ENCODE measurements at regions not wholly inside any gene's neighbourhood (a gene's known extent, or its start where the extent isn't known, plus 50 kb on each side); places are given as distances from the start of the nearest gene placed in this dataset.

- dilution Hi-C loops (cut with MboI; ENCODE audit: extremely low pct_ligation_motif_present, low sequenced_read_pairs): no loop called here
- no TSS peak for BruUV-seq (replicated peaks)
- DNase-seq (ENCODE audit: low read depth, low spot score) (no peak), FAIRE-seq (no peak)
- TF ChIP-seq GATA2 (IDR thresholded peaks at IDR 0.05; ENCODE audit: insufficient read depth, insufficient read length, low read depth, low read length): no peak
- TF ChIP-seq MYC (IDR thresholded peaks at IDR 0.05; ENCODE audit: low read depth, low read length): no peak
- TF ChIP-seq FOS (IDR thresholded peaks at IDR 0.05; ENCODE audit: borderline replicate concordance, insufficient read depth, low read length): no peak
- TF ChIP-seq JUN (IDR thresholded peaks at IDR 0.05; ENCODE audit: borderline replicate concordance, insufficient read depth, insufficient read length, low read depth): no peak
- no peak for TF ChIP-seq POLR2A (IDR thresholded peaks at IDR 0.05; ENCODE audit: low read depth, low read length)
- no peaks in the 10 kb centered on the region for H4K20me1 ChIP-seq (replicated peaks; ENCODE audit: control insufficient read depth, extremely low read depth, insufficient read depth, low read length)
- no peaks in the 10 kb centered on the region for H3K9me1 ChIP-seq (replicated peaks; ENCODE audit: control insufficient read depth, extremely low read depth, insufficient read depth, low read length)
- no peak overlapping the region for H2AFZ ChIP-seq (ENCODE audit: low read depth, low read length)
- H3K4me3 ChIP-seq (replicated peaks in 1 of 3; ENCODE audit: insufficient read depth in 1 of 3, low read depth in 1 of 3, low read length in 3 of 3): no peak overlapping the region
- no peaks in the 10 kb centered on the region for H3K9me3 ChIP-seq (replicated peaks; ENCODE audit: control insufficient read depth, insufficient read depth, low read length)
- no peaks in the 10 kb centered on the region for H3K36me3 ChIP-seq (ENCODE audit: control insufficient read depth in 2 of 2, extremely low read depth in 1 of 2, insufficient read depth in 2 of 2, low read length in 2 of 2)
- H3K4me2 ChIP-seq (ENCODE audit: insufficient read depth, low read length): no peak overlapping the region
- ChIA-PET POLR2A (no interaction called here), CTCF (no interaction called here)
- H3K9ac ChIP-seq (replicated peaks; ENCODE audit: extremely low read depth, insufficient read depth, low read length): no peak overlapping the region
- no peaks in the 10 kb centered on the region for H3K79me2 ChIP-seq (ENCODE audit: control insufficient read depth, insufficient read depth, low read length)
- intact Hi-C loops (cut with micrococcal nuclease): no loop called here
- no peak overlapping the region for H3K27ac ChIP-seq (ENCODE audit: insufficient read depth, low read depth, low read length)
- H3K4me1 ChIP-seq (ENCODE audit: control insufficient read depth, extremely low read depth, insufficient read depth, low read length): no peaks in the 10 kb centered on the region
- H3K27me3 ChIP-seq (ENCODE audit: control insufficient read depth in 2 of 2, insufficient read depth in 2 of 2, low read length in 2 of 2): no peaks in the 10 kb centered on the region
Observed at GRCh38 chr5:122611406-122611805, 163.5 kb upstream of the SNX2 start.

GRCh38 chr5:122612901-122613300, 162.0 kb upstream of the SNX2 start:
- DNase-seq (ENCODE audit: low read depth, low spot score) (no peak), FAIRE-seq (no peak)
- TF ChIP-seq JUN (IDR thresholded peaks at IDR 0.05; ENCODE audit: borderline replicate concordance, insufficient read depth, insufficient read length, low read depth) (no peak), EZH2 (IDR thresholded peaks at IDR 0.05; ENCODE audit: borderline replicate concordance, low read depth, low read length, severe bottlenecking) (no peak), POLR2A (IDR thresholded peaks at IDR 0.05; ENCODE audit: low read depth, low read length) (no peak), GATA2 (IDR thresholded peaks at IDR 0.05; ENCODE audit: insufficient read depth, insufficient read length, low read depth, low read length) (no peak), FOS (IDR thresholded peaks at IDR 0.05; ENCODE audit: borderline replicate concordance, insufficient read depth, low read length) (no peak), MYC (IDR thresholded peaks at IDR 0.05; ENCODE audit: low read depth, low read length) (no peak)
- TF ChIP-seq, protein P1, sequence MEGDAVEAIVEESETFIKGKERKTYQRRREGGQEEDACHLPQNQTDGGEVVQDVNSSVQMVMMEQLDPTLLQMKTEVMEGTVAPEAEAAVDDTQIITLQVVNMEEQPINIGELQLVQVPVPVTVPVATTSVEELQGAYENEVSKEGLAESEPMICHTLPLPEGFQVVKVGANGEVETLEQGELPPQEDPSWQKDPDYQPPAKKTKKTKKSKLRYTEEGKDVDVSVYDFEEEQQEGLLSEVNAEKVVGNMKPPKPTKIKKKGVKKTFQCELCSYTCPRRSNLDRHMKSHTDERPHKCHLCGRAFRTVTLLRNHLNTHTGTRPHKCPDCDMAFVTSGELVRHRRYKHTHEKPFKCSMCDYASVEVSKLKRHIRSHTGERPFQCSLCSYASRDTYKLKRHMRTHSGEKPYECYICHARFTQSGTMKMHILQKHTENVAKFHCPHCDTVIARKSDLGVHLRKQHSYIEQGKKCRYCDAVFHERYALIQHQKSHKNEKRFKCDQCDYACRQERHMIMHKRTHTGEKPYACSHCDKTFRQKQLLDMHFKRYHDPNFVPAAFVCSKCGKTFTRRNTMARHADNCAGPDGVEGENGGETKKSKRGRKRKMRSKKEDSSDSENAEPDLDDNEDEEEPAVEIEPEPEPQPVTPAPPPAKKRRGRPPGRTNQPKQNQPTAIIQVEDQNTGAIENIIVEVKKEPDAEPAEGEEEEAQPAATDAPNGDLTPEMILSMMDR (IDR thresholded peaks at IDR 0.05; ENCODE audit: extremely low read depth in 1 of 2, insufficient read depth in 1 of 2, low read depth in 1 of 2, low read length in 2 of 2): no peak
- TF ChIP-seq, protein P2, sequence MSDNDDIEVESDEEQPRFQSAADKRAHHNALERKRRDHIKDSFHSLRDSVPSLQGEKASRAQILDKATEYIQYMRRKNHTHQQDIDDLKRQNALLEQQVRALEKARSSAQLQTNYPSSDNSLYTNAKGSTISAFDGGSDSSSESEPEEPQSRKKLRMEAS (IDR thresholded peaks at IDR 0.05; ENCODE audit: insufficient read depth, insufficient read length): no peak
- ChIA-PET CTCF (no interaction called here), POLR2A (no interaction called here)
- no TSS peak for BruUV-seq (replicated peaks)
- intact Hi-C loops (cut with micrococcal nuclease) (no loop called here), dilution Hi-C loops (cut with MboI; ENCODE audit: extremely low pct_ligation_motif_present, low sequenced_read_pairs) (no loop called here)
- no peak overlapping the region for H3K27ac ChIP-seq (ENCODE audit: insufficient read depth, low read depth, low read length)
- no peak overlapping the region for H3K4me2 ChIP-seq (ENCODE audit: insufficient read depth, low read length)
- H4K20me1 ChIP-seq (replicated peaks; ENCODE audit: control insufficient read depth, extremely low read depth, insufficient read depth, low read length): no peaks in the 10 kb centered on the region
- H3K4me3 ChIP-seq (replicated peaks in 1 of 3; ENCODE audit: insufficient read depth in 1 of 3, low read depth in 1 of 3, low read length in 3 of 3): no peak overlapping the region
- H3K79me2 ChIP-seq (ENCODE audit: control insufficient read depth, insufficient read depth, low read length): no peaks in the 10 kb centered on the region
- H3K36me3 ChIP-seq (ENCODE audit: control insufficient read depth in 2 of 2, extremely low read depth in 1 of 2, insufficient read depth in 2 of 2, low read length in 2 of 2): no peaks in the 10 kb centered on the region
- no peaks in the 10 kb centered on the region for H3K4me1 ChIP-seq (ENCODE audit: control insufficient read depth, extremely low read depth, insufficient read depth, low read length)
- H3K27me3 ChIP-seq (ENCODE audit: control insufficient read depth in 2 of 2, insufficient read depth in 2 of 2, low read length in 2 of 2): no peaks in the 10 kb centered on the region
- no peaks in the 10 kb centered on the region for H3K9me1 ChIP-seq (replicated peaks; ENCODE audit: control insufficient read depth, extremely low read depth, insufficient read depth, low read length)
- H3K9ac ChIP-seq (replicated peaks; ENCODE audit: extremely low read depth, insufficient read depth, low read length): no peak overlapping the region
- no peaks in the 10 kb centered on the region for H3K9me3 ChIP-seq (replicated peaks; ENCODE audit: control insufficient read depth, insufficient read depth, low read length)
- H2AFZ ChIP-seq (ENCODE audit: low read depth, low read length): no peak overlapping the region
